AG09319 (cell line): ENCODE measurements at regions not wholly inside any gene's neighbourhood (a gene's known extent, or its start where the extent isn't known, plus 50 kb on each side); places are given as distances from the start of the nearest gene placed in this dataset.

Experiments used
- DNase-seq: peaks from one replicate; pipeline ENCODE4 v3.0.0-alpha.2; 2010; ENCODE audit warnings: low read depth; ENCODE audit errors: extremely low read depth
- CTCF ChIP-seq: IDR thresholded peaks from 2 replicates; pipeline ENCODE4 v1.5.1; 2011; ENCODE audit warnings: low read depth, mild to moderate bottlenecking, inconsistent platforms, low read length, moderate library complexity

GRCh38 chr10:6917125-6917524 is 337.0 kb upstream of the PRKCQ start:
- no peak for TF ChIP-seq CTCF
- DNase-seq: no peak

GRCh38 chr10:6916601-6917000 is 336.5 kb upstream of the PRKCQ start:
- no peak for DNase-seq
- TF ChIP-seq CTCF: no peak

GRCh38 chr10:6915307-6915706 is 335.2 kb upstream of the PRKCQ start:
- no peak for DNase-seq
- no peak for TF ChIP-seq CTCF

GRCh38 chr10:6912929-6913328 is 332.9 kb upstream of the PRKCQ start:
- no peak for TF ChIP-seq CTCF
- no peak for DNase-seq

GRCh38 chr10:6912424-6912823 is 332.3 kb upstream of the PRKCQ start:
- TF ChIP-seq CTCF: no peak
- no peak for DNase-seq

- no peak for DNase-seq
- TF ChIP-seq CTCF: no peak
Measured at GRCh38 chr10:6912021-6912420, 331.9 kb upstream of the PRKCQ start.

- no peak for TF ChIP-seq CTCF
- no peak for DNase-seq
Measured at GRCh38 chr10:6909905-6910560, 330.0 kb upstream of the PRKCQ start.
